GM12891 (cell line): ENCODE measurements at regions not wholly inside any gene's neighbourhood (a gene's known extent, or its start where the extent isn't known, plus 50 kb on each side); places are given as distances from the start of the nearest gene placed in this dataset.
"Not testable (repeated sequence)": the region's sequence is repeated elsewhere in the genome, so short reads cannot be mapped to it uniquely, and the experiment has no call there.

Source experiments
- DNase-seq: peaks from one replicate; pipeline ENCODE4 v3.0.0; 2011; ENCODE audit warnings: low spot score; ENCODE audit not compliant: insufficient read length
- FAIRE-seq: peaks from 2 replicates; lab custom pipeline; 2011; peaks lifted over from hg19 to GRCh38; lab: Jason Lieb, UNC
- PAX5 ChIP-seq: IDR thresholded peaks from 2 replicates; pipeline ENCODE4 v1.6.1; 2011; ENCODE audit warnings: low read length, moderate library complexity, mild to moderate bottlenecking; ENCODE audit not compliant: insufficient read depth, severe bottlenecking
- POLR2A ChIP-seq: IDR thresholded peaks from 2 replicates; pipeline ENCODE4 v1.6.1; 2011; ENCODE audit warnings: low read depth, low read length, control low read depth
- POLR2AphosphoS5 ChIP-seq: IDR thresholded peaks from 2 replicates; pipeline ENCODE4 v1.6.1; 2011; ENCODE audit warnings: low read depth, low read length, control low read depth
- POU2F2 ChIP-seq: IDR thresholded peaks from 2 replicates; pipeline ENCODE4 v1.6.1; 2011; ENCODE audit warnings: low read depth, mild to moderate bottlenecking, control low read depth, low read length, moderate library complexity
- SPI1 ChIP-seq: IDR thresholded peaks from 2 replicates; pipeline ENCODE4 v1.6.1; 2011; ENCODE audit warnings: low read depth, low read length, control low read depth
- TAF1 ChIP-seq: IDR thresholded peaks from 2 replicates; pipeline ENCODE4 v1.6.1; 2011; ENCODE audit warnings: low read depth, low read length, control low read depth

- FAIRE-seq: no peak
These were observed 55.7 kb upstream of the FAT3 start for GRCh38 chr11:92168936-92169335.

GRCh38 chr11:92167571-92167970 lies 57.0 kb upstream of the FAT3 start:
- no peak for DNase-seq
- no peak for FAIRE-seq
- TF ChIP-seq POLR2A (no peak), TAF1 (no peak), PAX5 (no peak), POLR2AphosphoS5 (no peak), SPI1 (no peak), POU2F2 (no peak)

More at GRCh38 chr11:92168936-92169335, 55.7 kb upstream of the FAT3 start:
- no peak for TF ChIP-seq TAF1
- no peak for TF ChIP-seq PAX5
- TF ChIP-seq POU2F2: no peak
- TF ChIP-seq POLR2A: no peak
- no peak for TF ChIP-seq POLR2AphosphoS5
- no peak for TF ChIP-seq SPI1
- DNase-seq: no peak

DNA sequence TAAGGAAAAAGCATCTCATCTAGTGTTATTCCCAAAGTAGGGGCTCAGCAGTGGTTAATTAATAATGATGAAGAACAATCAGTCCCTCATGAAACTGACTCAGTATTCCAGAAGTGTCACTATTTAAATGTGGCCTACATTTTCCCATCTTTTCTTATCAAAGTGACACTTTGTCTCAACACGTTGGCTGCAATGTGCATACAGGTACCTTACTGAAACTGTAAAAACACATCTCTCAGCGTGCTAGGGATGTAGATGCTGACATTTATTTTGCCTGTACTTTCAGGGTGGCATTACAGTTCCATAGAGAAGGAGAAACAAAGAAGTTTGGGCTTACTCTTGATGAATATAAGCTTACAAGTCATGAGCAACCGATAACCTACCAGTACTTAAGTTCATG lies 58.3 kb upstream of the FAT3 start:
- FAIRE-seq: no peak
- TF ChIP-seq PAX5 (no peak), POLR2AphosphoS5 (no peak), SPI1 (no peak), TAF1 (no peak), POU2F2 (no peak), POLR2A (no peak)
- DNase-seq: no peak

DNA sequence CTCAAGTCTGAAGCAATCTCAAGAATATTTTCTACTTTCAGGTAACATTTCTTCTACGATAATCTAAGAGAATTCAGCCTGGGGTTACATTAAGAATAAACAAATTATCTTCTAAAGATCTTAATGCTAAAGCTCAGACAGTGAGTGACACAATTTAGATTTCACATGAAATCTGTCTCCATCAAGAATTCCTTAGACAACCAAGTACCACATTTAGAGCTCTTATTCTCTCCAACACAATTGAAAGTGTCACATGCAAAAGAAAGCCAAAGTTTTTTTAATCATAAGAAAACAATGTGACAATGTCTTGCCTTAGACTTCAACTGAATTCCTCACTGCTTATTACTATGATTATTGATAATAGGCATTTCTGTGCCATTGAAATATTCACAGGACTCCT lies 60.7 kb upstream of the FAT3 start:
- FAIRE-seq (no peak), DNase-seq (no peak)
- TF ChIP-seq POU2F2: no peak
- TF ChIP-seq POLR2A: no peak
- no peak for TF ChIP-seq POLR2AphosphoS5
- no peak for TF ChIP-seq TAF1
- no peak for TF ChIP-seq PAX5

- no peak for FAIRE-seq
These were observed 61.8 kb upstream of the FAT3 start for GRCh38 chr11:92162776-92163175.

GRCh38 chr11:92159931-92160330 lies 64.7 kb upstream of the FAT3 start:
- FAIRE-seq (no peak), DNase-seq (no peak)
- TF ChIP-seq TAF1 (no peak), PAX5 (no peak), POU2F2 (no peak), POLR2A (no peak), SPI1 (no peak), POLR2AphosphoS5 (no peak)

More at GRCh38 chr11:92162776-92163175, 61.8 kb upstream of the FAT3 start:
- no peak for TF ChIP-seq PAX5
- no peak for TF ChIP-seq SPI1
- TF ChIP-seq TAF1: no peak
- TF ChIP-seq POLR2A: no peak
- TF ChIP-seq POU2F2: no peak
- TF ChIP-seq POLR2AphosphoS5: no peak
- no peak for DNase-seq

GRCh38 chr11:92157390-92157789 lies 67.2 kb upstream of the FAT3 start:
- not testable (repeated sequence) for DNase-seq, FAIRE-seq

GRCh38 chr11:92154611-92155010 lies 70.0 kb upstream of the FAT3 start:
- TF ChIP-seq SPI1 (no peak), PAX5 (no peak), POU2F2 (no peak)
- no peak for FAIRE-seq
- DNase-seq: no peak

DNA sequence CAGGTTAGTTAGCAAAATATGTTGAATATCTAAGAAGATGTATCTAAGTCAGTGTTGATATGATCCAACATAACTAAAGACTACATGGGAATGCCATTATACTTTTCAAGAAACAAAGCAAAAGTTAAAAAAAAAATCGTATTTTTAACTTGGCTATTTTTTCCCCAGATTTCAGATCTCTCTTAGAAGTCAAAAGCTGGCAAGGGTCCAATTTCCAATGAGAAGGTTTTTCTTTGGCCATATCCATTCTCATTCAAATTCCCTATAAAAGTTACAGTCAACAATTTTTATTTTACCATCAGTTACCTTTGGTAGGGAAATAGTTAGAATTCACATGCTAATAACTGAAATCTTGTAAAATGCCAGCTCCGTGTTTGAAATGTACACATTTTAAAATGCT lies 70.5 kb upstream of the FAT3 start:
- no peak for FAIRE-seq
- no peak for DNase-seq
- TF ChIP-seq POLR2A (no peak), POLR2AphosphoS5 (no peak), PAX5 (no peak), POU2F2 (no peak), SPI1 (no peak), TAF1 (no peak)

DNA sequence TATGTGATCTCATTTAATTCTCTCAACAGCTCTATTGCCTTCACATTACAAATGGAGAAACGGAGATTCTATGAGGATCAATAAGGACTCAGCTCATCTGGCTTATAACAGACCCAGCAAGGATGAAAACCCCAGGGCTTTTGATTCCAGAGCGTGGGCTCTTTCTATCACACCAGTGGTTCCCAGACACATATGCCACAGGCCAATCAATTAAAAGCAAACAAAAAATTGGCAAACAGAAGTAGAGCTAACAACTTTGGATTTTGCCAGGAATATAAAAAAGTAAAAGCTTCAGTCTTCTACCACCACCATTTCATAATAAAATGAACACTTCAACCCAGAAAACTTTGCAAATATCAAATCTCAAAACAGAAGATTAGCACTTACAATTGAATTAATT lies 71.1 kb upstream of the FAT3 start:
- DNase-seq (no peak), FAIRE-seq (no peak)
- TF ChIP-seq SPI1 (no peak), POLR2AphosphoS5 (no peak), POU2F2 (no peak), PAX5 (no peak), TAF1 (no peak), POLR2A (no peak)
